MM.1S (cell line): ENCODE measurements at regions not wholly inside any gene's neighbourhood (a gene's known extent, or its start where the extent isn't known, plus 50 kb on each side); places are given as distances from the start of the nearest gene placed in this dataset.

Experiments
- CTCF ChIP-seq: fragments of 300-600 bp; sonication (generic); IDR thresholded peaks from 2 replicates; pipeline ENCODE4 v1.5.1; 2016; ENCODE audit warnings: antibody characterized with exemption, low read length, mixed read lengths
- EZH2 ChIP-seq: fragments of 300-600 bp; sonication (generic); optimal IDR thresholded peaks from 2 replicates; pipeline ENCODE3; 2017; ENCODE audit warnings: low read depth, mild to moderate bottlenecking, antibody characterized with exemption, low read length, mixed read lengths
- EZH2phosphoT487 ChIP-seq: fragments of 300-600 bp; sonication (generic); IDR thresholded peaks from 2 replicates; pipeline ENCODE4 v1.6.1; 2018; ENCODE audit warnings: antibody characterized with exemption, low read length

GRCh38 chr3:161586556-161587235 lies 90.1 kb downstream of the OTOL1 start:
- TF ChIP-seq CTCF (no peak), EZH2 (no peak), EZH2phosphoT487 (no peak)
